ENCODE measurements at regions not wholly inside any gene's neighbourhood (a gene's known extent, or its start where the extent isn't known, plus 50 kb on each side); places are given as distances from the start of the nearest gene placed in this dataset.
A peak's percentile ranks its signal among the peaks of the same experiment; 100 is the strongest.

- no peak for DNase-seq
Measured at GRCh38 chr12:90069711-90070110, 361.1 kb upstream of the ATP2B1 start.

GRCh38 chr12:90067791-90068190 lies 359.2 kb upstream of the ATP2B1 start:
- DNase-seq, result no peak

- DNase-seq, result no peak
Measured at GRCh38 chr12:90064852-90065801, 356.5 kb upstream of the ATP2B1 start.

- peak in 2 of 4 experiments; percentile 3 to 4 for DNase-seq
Measured at GRCh38 chr12:90062799-90063198, 354.2 kb upstream of the ATP2B1 start.

- no peak for DNase-seq
Measured at GRCh38 chr12:90061809-90062208, 353.2 kb upstream of the ATP2B1 start.

- DNase-seq, result no peak
Measured at GRCh38 chr12:90060031-90060430, 351.4 kb upstream of the ATP2B1 start.

- DNase-seq, result no peak
Measured at GRCh38 chr12:90058704-90059103, 350.1 kb upstream of the ATP2B1 start.

- DNase-seq, result no peak
Measured at GRCh38 chr12:90055071-90055470, 346.4 kb upstream of the ATP2B1 start.

GRCh38 chr12:90048918-90049317 lies 340.3 kb upstream of the ATP2B1 start:
- DNase-seq, result no peak

GRCh38 chr12:90045559-90045958 lies 336.9 kb upstream of the ATP2B1 start:
- no peak for DNase-seq

- DNase-seq, result no peak
Measured at GRCh38 chr12:90044069-90044468, 335.4 kb upstream of the ATP2B1 start.

GRCh38 chr12:90042920-90043641 lies 334.4 kb upstream of the ATP2B1 start:
- DNase-seq, result no peak

- peak in 1 of 4 experiments; percentile 16 for DNase-seq
Measured at GRCh38 chr12:90038289-90038688, 329.7 kb upstream of the ATP2B1 start.

- no peak for DNase-seq
Measured at GRCh38 chr12:90037740-90038139, 329.1 kb upstream of the ATP2B1 start.

- DNase-seq, result no peak
Measured at GRCh38 chr12:90036637-90037036, 328.0 kb upstream of the ATP2B1 start.

GRCh38 chr12:90030726-90031125 lies 322.1 kb upstream of the ATP2B1 start:
- peak in 2 of 4 experiments; percentile 31 to 32 for DNase-seq

GRCh38 chr12:90029317-90029716 lies 320.7 kb upstream of the ATP2B1 start:
- no peak for DNase-seq

GRCh38 chr12:90028635-90029051 lies 320.0 kb upstream of the ATP2B1 start:
- no peak for DNase-seq

- DNase-seq, result no peak
Measured at GRCh38 chr12:90027889-90028634, 319.4 kb upstream of the ATP2B1 start.

- no peak for DNase-seq
Measured at GRCh38 chr12:90027041-90027440, 318.4 kb upstream of the ATP2B1 start.

GRCh38 chr12:90026516-90026915 lies 317.9 kb upstream of the ATP2B1 start:
- DNase-seq, result no peak

- no peak for DNase-seq
Measured at GRCh38 chr12:90024262-90024661, 315.6 kb upstream of the ATP2B1 start.

Measured in suppressor macrophage (primary cell).